Trophoblast cell (in vitro differentiated cells and primary cell): ENCODE measurements at regions not wholly inside any gene's neighbourhood (a gene's known extent, or its start where the extent isn't known, plus 50 kb on each side); places are given as distances from the start of the nearest gene placed in this dataset.

Experiments used
- DNase-seq, 2 donors: peaks; one replicate each; pipeline ENCODE4 v3.0.0-alpha.2; 2016
- H2AFZ ChIP-seq: 2 replicates; pipeline ENCODE4 v1.6.1; 2013; ENCODE audit warnings: low read length, moderate library complexity, mild to moderate bottlenecking; ENCODE audit not compliant: insufficient read depth, poor library complexity
- H2AK5ac ChIP-seq: 2 replicates; pipeline ENCODE4 v1.6.1; 2013; ENCODE audit warnings: mild to moderate bottlenecking, low read length
- H2BK120ac ChIP-seq: 2 replicates; pipeline ENCODE4 v1.6.1; 2013; ENCODE audit warnings: low read length, mild to moderate bottlenecking, moderate library complexity; ENCODE audit not compliant: insufficient read depth, poor library complexity
- H2BK12ac ChIP-seq: 2 replicates; pipeline ENCODE4 v1.6.1; 2013; ENCODE audit warnings: mild to moderate bottlenecking, low read length, moderate library complexity
- H2BK5ac ChIP-seq: 2 replicates; pipeline ENCODE4 v1.6.1; 2013; ENCODE audit warnings: low read length, low read depth, moderate library complexity, mild to moderate bottlenecking; ENCODE audit not compliant: poor library complexity
- H3K14ac ChIP-seq: 2 replicates; pipeline ENCODE4 v1.6.1; 2013; ENCODE audit warnings: mild to moderate bottlenecking, low read length
- H3K18ac ChIP-seq: 2 replicates; pipeline ENCODE4 v1.6.1; 2013; ENCODE audit warnings: mild to moderate bottlenecking, low read length
- H3K23ac ChIP-seq: 2 replicates; pipeline ENCODE4 v1.6.1; 2013; ENCODE audit warnings: low read length
- H3K27ac ChIP-seq: 2 replicates; pipeline ENCODE4 v1.5.1; 2013; ENCODE audit warnings: low read depth, mild to moderate bottlenecking, inconsistent platforms, low read length, moderate library complexity
- H3K27me3 ChIP-seq: 2 replicates; pipeline ENCODE4 v1.6.1; 2013; ENCODE audit warnings: inconsistent platforms, mild to moderate bottlenecking, low read length, moderate library complexity; ENCODE audit not compliant: insufficient read depth
- H3K36me3 ChIP-seq, 2 experiments: 1 replicate in 1 of 2; 2 replicates in 1 of 2; pipeline ENCODE4 v1.6.1; 2013; ENCODE audit warnings: low read length in 2 of 2, mild to moderate bottlenecking in 2 of 2, moderate library complexity in 1 of 2; ENCODE audit not compliant: insufficient read depth in 2 of 2, control insufficient read depth in 1 of 2
- H3K4ac ChIP-seq: 2 replicates; pipeline ENCODE4 v1.6.1; 2013; ENCODE audit warnings: low read depth, mild to moderate bottlenecking, low read length, moderate library complexity
- H3K4me1 ChIP-seq, 2 experiments: 1 replicate in 1 of 2; 2 replicates in 1 of 2; pipeline ENCODE4 v1.6.1; 2013; ENCODE audit warnings: low read length in 2 of 2, mild to moderate bottlenecking in 2 of 2, moderate library complexity in 1 of 2; ENCODE audit not compliant: insufficient read depth in 2 of 2, control insufficient read depth in 1 of 2
- H3K4me2 ChIP-seq: 2 replicates; pipeline ENCODE4 v1.6.1; 2013; ENCODE audit warnings: inconsistent platforms, mild to moderate bottlenecking, low read length, moderate library complexity
- H3K4me3 ChIP-seq: 2 replicates; pipeline ENCODE4 v1.5.1; 2013; ENCODE audit warnings: mild to moderate bottlenecking, low read depth, low read length, inconsistent platforms
- H3K79me1 ChIP-seq: one replicate; pipeline ENCODE4 v1.6.1; 2013; ENCODE audit warnings: low read length
- H3K79me2 ChIP-seq: 2 replicates; pipeline ENCODE4 v1.6.1; 2013; ENCODE audit warnings: low read length, mild to moderate bottlenecking; ENCODE audit not compliant: control insufficient read depth, insufficient read depth, poor library complexity
- H3K9ac ChIP-seq: 2 replicates; pipeline ENCODE4 v1.6.1; 2013; ENCODE audit warnings: mild to moderate bottlenecking, low read length
- H3K9me3 ChIP-seq: 2 replicates; pipeline ENCODE4 v1.6.1; 2013; ENCODE audit warnings: low read depth, mild to moderate bottlenecking, control low read depth, inconsistent platforms, low read length; ENCODE audit not compliant: insufficient read depth
- H4K12ac ChIP-seq: 2 replicates; pipeline ENCODE4 v1.6.1; 2013; ENCODE audit warnings: low read depth, mild to moderate bottlenecking, low read length, moderate library complexity
- H4K8ac ChIP-seq: 2 replicates; pipeline ENCODE4 v1.6.1; 2013; ENCODE audit warnings: low read depth, mild to moderate bottlenecking, low read length, moderate library complexity
- H4K91ac ChIP-seq: one replicate; pipeline ENCODE4 v1.6.1; 2013; ENCODE audit warnings: low read depth, mild to moderate bottlenecking, low read length, moderate library complexity
- WGBS: extraction: QIAGEN DNeasy Blood & Tissue Kit; methylation state at CpG from one replicate; pipeline ENCODE4 v1.1.7; 2013; ENCODE audit warnings: missing lambda C conversion rate; ENCODE audit not compliant: insufficient read length, insufficient coverage; ENCODE audit errors: extremely low coverage; 5-methylcytosine and 5-hydroxymethylcytosine counted together

DNA sequence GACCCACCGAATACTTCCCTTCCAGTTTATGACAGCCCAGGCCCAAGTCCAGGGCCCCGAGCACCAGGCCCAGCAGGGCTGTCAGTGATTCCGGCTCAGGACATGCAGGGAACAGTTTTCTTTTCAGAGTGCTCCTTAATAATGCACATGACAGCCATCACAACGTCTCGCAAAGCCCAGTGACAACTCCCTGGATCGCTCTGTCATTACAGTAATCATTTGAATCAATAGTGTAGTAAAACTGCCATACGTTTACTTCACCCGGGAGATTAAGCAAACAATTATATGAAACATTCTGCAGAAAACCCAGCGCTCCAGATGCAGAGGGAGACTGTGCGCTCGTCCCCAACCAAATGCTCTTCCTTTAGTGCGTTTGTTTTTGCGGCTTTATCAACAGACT, 162.6 kb upstream of the CDH13 start:
- no peak for DNase-seq
- no CpG with 5 or more reads among the region's 13 CpGs for WGBS
- Histone ChIP-seq H2BK5ac (no peak overlapping the region), H3K79me2 (no peaks in the 10 kb centered on the region), H2BK120ac (no peak overlapping the region), H3K4me2 (no peak overlapping the region), H3K9me3 (no peaks in the 10 kb centered on the region), H3K79me1 (no peaks in the 10 kb centered on the region), H3K23ac (no peak overlapping the region), H3K4me3 (no peak overlapping the region), H4K12ac (no peak overlapping the region), H3K36me3 (no peaks in the 10 kb centered on the region), H3K27me3 (no peaks in the 10 kb centered on the region), H3K4me1 (no peaks in the 10 kb centered on the region), H3K4ac (no peak overlapping the region), H2AK5ac (no peak overlapping the region), H4K91ac (no peak overlapping the region), H3K18ac (no peak overlapping the region), H3K27ac (no peak overlapping the region), H2BK12ac (no peak overlapping the region), H4K8ac (no peak overlapping the region), H2AFZ (no peak overlapping the region), H3K9ac (no peak overlapping the region), H3K14ac (no peak overlapping the region)

DNA sequence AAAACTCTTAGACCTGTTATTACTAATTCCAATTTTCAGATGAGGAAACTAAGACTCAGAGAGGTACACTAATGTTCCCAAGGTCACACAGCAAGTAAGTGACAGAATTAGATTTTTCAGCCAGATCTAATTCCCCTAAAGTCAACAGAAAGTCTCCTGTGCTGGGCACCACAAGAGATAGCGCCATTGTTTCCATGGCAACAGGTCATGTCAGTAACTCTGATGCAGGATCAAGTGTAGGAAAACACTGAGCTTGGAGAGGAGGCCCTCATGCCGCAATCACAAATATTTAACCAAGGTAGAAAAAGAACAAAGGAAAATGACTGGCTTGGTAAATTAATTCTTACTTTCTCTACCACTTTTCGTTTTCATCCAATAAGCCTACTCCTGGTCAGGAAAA, 166.0 kb upstream of the CDH13 start:
- H3K9ac ChIP-seq, result no peak overlapping the region
- no peak overlapping the region for H3K4ac ChIP-seq
- no peaks in the 10 kb centered on the region for H3K27me3 ChIP-seq
- H3K79me1 ChIP-seq, result no peaks in the 10 kb centered on the region
- H2AK5ac ChIP-seq, result no peak overlapping the region
- H3K9me3 ChIP-seq, result no peaks in the 10 kb centered on the region
- no peak overlapping the region for H4K12ac ChIP-seq
- H2AFZ ChIP-seq, result no peak overlapping the region
- DNase-seq, result no peak
- H3K14ac ChIP-seq, result no peak overlapping the region
- no peaks in the 10 kb centered on the region for H3K4me1 ChIP-seq
- no CpG with 5 or more reads among the region's 3 CpGs for WGBS
- no peak overlapping the region for H3K18ac ChIP-seq
- H3K23ac ChIP-seq, result no peak overlapping the region
- no peak overlapping the region for H4K91ac ChIP-seq
- no peak overlapping the region for H3K4me3 ChIP-seq
- no peak overlapping the region for H3K27ac ChIP-seq
- no peaks in the 10 kb centered on the region for H3K79me2 ChIP-seq
- H3K4me2 ChIP-seq, result no peak overlapping the region
- no peak overlapping the region for H2BK120ac ChIP-seq
- H2BK5ac ChIP-seq, result no peak overlapping the region
- H3K36me3 ChIP-seq, result no peaks in the 10 kb centered on the region
- H2BK12ac ChIP-seq, result no peak overlapping the region
- no peak overlapping the region for H4K8ac ChIP-seq

DNA sequence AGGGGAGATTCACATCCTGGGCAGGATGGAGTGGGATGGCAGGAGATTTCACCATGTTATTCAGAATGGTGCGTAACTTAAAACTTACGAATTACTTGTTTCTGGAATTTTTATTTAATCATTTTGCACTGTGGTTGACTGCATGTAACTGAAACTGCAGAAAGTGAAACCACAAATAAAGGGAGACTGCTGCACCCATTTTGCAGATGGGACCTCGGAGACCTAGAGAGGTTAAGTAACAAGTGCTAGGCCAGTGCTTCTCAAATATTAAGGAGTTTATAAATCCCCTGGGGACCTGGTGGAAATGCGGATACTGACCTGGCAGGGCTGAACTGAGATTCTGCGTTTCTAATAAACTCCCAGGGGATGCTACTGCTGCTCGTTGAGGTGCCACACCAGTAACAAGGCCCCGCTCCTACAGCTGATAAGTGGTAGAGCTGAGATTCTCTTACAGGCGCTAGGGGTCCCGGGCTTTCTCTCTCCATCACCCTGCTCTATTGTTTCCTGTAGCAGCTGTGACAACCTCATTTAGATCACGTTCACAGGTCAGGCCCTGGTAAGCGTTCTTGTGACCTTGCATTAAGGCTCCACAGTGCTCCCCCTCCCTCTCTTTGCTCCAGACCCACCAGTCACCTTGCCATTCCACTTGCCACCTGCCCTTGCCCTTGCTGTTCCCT, 167.1 kb upstream of the CDH13 start:
- H3K4me1 ChIP-seq, result no peaks in the 10 kb centered on the region
- no CpG with 5 or more reads among the region's 11 CpGs for WGBS
- no peak overlapping the region for H2AFZ ChIP-seq
- H3K9me3 ChIP-seq, result no peaks in the 10 kb centered on the region
- H4K8ac ChIP-seq, result no peak overlapping the region
- DNase-seq, result no peak
- no peak overlapping the region for H3K23ac ChIP-seq
- no peak overlapping the region for H2BK120ac ChIP-seq
- no peak overlapping the region for H2BK5ac ChIP-seq
- H3K79me2 ChIP-seq, result no peaks in the 10 kb centered on the region
- H3K14ac ChIP-seq, result no peak overlapping the region
- H3K36me3 ChIP-seq, result no peaks in the 10 kb centered on the region
- H2BK12ac ChIP-seq, result no peak overlapping the region
- no peak overlapping the region for H3K4me2 ChIP-seq
- H2AK5ac ChIP-seq, result no peak overlapping the region
- H3K27me3 ChIP-seq, result no peaks in the 10 kb centered on the region
- H3K4ac ChIP-seq, result no peak overlapping the region
- H4K12ac ChIP-seq, result no peak overlapping the region
- H4K91ac ChIP-seq, result no peak overlapping the region
- H3K18ac ChIP-seq, result no peak overlapping the region
- no peak overlapping the region for H3K27ac ChIP-seq
- no peak overlapping the region for H3K4me3 ChIP-seq
- H3K79me1 ChIP-seq, result no peaks in the 10 kb centered on the region
- H3K9ac ChIP-seq, result no peak overlapping the region

DNA sequence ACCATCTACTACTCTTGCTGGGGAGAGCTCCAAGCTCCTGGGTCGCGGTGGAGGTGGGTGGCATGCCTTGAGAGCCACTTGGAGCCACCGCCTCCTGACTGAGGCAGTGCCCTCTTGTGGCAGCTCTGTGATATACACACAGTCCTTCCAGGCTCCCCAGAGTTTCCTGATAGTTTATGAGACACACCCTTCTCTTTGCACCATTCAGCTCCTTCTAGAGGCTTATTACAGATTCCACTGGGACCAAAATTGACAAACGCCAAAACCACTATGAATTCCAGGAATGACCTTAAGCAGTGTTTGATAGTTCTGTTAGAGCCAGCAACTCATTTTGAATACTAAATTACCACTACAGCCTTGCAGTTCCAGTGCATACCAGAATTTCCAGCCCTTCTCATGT, 170.1 kb upstream of the CDH13 start:
- H2BK120ac ChIP-seq, result no peak overlapping the region
- H2BK12ac ChIP-seq, result no peak overlapping the region
- H4K91ac ChIP-seq, result no peak overlapping the region
- H4K12ac ChIP-seq, result no peak overlapping the region
- H3K36me3 ChIP-seq, result no peaks in the 10 kb centered on the region
- no peak overlapping the region for H3K4me2 ChIP-seq
- no peaks in the 10 kb centered on the region for H3K79me2 ChIP-seq
- H3K4ac ChIP-seq, result no peak overlapping the region
- no peak overlapping the region for H3K18ac ChIP-seq
- H3K14ac ChIP-seq, result no peak overlapping the region
- no peaks in the 10 kb centered on the region for H3K79me1 ChIP-seq
- H2AFZ ChIP-seq, result no peak overlapping the region
- WGBS, result no CpG with 5 or more reads among the region's 4 CpGs
- H3K27me3 ChIP-seq, result no peaks in the 10 kb centered on the region
- H3K9ac ChIP-seq, result no peak overlapping the region
- peaks cover 1% of the 10 kb centered on the region for H3K9me3 ChIP-seq
- no peak overlapping the region for H4K8ac ChIP-seq
- H3K4me3 ChIP-seq, result no peak overlapping the region
- no peak overlapping the region for H2AK5ac ChIP-seq
- H2BK5ac ChIP-seq, result no peak overlapping the region
- H3K23ac ChIP-seq, result no peak overlapping the region
- no peak overlapping the region for H3K27ac ChIP-seq
- no peaks in the 10 kb centered on the region for H3K4me1 ChIP-seq
- DNase-seq, result peak; percentile 44 to 72
